GM21447 (cell line): ENCODE measurements at regions not wholly inside any gene's neighbourhood (a gene's known extent, or its start where the extent isn't known, plus 50 kb on each side); places are given as distances from the start of the nearest gene placed in this dataset.
"Not testable (repeated sequence)": the region's sequence is repeated elsewhere in the genome, so short reads cannot be mapped to it uniquely, and the experiment has no call there.

Experiments used
- ATAC-seq: cut with Tn5 transposase; IDR thresholded peaks from one replicate; pipeline ENCODE4 v1.9.1; 2021; ENCODE audit not compliant: unreplicated experiment

DNA sequence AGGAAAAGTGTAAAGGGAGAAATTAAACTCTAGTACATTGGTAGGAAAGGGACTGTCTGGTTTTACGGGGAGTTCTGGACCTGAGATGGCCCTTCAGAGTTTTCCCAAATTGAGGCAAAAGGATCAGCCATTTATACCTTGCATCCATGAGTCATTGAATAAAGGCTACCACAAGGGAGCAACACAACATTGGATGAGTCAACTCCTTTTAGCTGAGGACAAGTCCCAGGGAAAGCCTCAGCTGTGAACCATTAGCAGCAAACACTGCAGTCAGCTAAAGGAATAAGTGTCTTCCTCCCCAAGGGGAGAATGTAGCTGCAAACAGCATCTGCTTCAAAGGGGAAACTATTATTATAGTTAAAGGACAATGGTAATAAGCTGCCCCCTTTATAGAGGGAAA is 468.7 kb upstream of the ID4 start:
- no peak for ATAC-seq

DNA sequence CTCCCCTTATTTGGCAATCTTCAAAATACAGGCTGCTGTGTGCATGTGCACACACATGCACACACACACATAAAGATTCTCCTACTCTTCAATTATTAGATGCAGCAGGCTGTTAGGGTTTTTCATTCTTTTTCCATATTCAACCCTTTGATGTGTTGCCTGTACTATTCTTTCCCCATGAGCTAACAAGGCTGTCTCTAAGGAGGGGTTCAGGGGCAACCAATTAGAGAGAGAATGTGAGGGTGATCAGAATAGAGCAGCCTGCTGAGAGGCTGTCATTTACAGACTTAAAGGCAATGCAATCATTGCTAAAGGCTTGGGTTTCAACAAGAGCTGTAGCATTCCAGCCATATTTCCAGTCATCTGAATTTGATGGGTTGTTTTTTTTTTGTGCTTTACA is 467.4 kb upstream of the ID4 start:
- no peak for ATAC-seq

DNA sequence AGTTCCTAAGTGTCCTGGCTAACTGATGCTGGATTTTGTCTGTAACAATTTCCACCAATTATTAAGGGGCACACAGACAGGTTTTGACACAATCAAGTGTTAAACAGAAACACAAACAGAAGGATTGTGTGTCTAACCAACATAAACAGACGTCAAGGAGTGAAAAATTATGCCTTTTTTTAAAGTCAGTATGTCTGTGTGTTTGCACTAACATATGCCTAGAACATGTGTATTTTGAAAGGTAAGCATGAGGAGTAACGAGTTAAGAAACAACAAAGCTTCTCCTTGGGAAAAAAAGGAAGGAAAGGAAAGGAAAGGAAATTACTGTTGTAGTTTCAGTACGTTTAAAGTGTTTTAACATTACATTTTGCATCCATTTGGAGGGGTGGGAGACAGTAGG is 466.3 kb upstream of the ID4 start:
- no peak for ATAC-seq

DNA sequence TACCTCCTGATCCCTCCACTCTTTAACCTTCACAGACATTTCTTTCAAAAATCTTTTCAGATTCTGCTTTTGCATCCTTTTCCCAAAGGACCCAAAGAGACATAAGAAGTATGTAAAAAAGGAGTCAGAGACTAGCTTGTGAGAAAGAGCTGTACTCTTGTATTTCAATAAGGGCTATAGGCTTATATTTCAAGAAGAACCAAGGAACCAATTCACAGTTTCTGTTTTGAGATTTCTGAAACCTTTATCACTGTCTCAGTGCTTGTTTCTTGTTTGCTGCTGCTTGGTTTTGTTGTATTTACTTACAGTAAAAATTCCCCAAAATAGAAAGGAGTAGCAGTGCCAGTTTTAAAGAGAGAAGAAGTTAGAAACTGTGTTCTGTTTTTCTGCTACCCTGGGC is 461.6 kb upstream of the ID4 start:
- no peak for ATAC-seq

DNA sequence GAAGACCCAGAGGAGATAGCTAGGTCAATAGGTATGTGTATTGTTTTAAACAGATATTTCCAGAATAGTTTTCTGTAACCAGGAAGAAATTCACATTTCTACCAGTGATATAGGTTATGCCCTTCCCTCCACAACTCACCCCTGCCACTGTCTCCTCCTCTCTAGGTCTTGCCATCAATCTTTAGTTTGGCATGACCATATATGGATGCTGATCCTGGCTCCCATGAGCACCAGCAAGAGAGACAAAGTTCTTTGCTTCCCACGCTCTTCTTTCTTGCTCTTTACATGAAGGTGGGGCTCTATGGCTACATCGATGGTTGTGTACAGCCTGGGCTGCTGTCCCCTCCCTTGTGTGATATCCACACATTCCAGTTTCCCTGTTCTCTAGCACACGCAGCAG is 459.4 kb upstream of the ID4 start:
- no peak for ATAC-seq

DNA sequence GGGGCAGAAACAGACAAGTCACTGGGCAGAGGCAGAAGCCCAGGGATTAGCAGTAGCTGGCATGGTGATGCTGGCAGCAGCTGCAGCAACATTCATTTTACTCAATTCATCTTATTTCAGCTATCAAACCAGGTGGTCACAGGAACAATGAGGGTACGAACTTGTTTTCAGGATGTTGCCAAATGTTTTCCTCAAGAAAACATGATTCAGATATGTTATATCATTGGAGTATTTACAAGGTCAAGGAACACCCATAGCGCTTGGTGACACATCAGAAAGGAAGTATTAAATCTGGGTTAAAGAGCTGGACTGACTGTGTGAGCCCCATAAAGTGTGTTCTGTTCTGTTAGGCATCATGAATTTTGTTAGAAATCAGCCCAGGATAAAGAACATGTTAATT is 456.9 kb upstream of the ID4 start:
- ATAC-seq, result no peak

DNA sequence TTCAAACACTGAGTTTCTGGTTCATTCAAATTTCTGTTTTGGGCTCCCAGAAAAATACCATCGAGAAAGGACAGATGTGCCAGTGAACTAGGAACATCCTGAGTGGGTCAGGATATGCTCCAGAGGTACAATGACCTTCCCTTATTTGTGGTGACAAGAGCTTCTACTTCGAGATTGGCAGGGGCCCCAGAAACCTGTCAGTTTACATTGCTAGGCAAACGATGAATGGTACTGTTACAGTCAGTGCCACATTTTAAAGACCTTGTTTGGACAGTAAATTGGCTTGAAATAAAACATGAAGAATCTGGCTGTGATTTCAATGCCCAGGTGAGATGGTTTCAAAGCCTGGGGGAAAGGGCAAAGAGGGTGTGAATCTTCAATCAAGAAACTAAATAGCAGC is 454.5 kb upstream of the ID4 start:
- ATAC-seq, result no peak

DNA sequence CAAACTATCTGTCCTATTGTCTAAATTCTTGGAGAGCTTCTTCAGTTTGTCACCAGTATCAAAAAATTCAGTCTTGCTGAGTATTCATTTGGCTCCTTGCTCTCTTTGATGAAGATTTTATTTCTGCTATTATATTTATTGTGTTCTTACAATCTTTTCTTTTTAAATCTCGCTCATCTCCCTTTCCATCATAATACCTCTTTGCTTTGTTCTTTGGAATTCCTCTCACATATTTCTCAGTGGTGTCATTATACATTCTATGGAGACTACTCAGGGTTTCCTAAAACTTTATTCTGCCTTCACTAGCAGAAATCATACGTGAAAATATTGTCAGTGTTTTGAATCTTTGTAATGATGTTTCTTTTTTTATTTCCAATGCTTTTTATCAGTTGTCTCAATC is 445.2 kb upstream of the ID4 start:
- ATAC-seq, result no peak

DNA sequence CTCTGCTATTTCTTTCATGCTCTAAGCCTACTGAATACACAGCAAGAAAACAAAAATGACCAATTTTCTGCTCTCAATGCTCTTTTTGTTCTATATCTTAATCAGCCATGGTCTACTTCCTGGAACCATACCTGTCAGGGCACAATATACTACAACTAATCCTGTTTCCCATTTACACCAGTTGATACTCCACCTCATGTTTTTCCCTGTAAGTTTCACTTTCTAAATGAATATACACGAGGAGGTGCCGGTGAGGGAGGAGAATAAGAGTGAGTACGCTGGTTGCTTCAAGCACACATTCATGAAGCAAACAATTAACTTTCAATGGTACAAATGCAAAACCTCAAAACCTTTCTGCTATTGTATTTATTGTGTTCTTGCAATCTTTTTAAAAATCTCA is 443.1 kb upstream of the ID4 start:
- ATAC-seq, result no peak

DNA sequence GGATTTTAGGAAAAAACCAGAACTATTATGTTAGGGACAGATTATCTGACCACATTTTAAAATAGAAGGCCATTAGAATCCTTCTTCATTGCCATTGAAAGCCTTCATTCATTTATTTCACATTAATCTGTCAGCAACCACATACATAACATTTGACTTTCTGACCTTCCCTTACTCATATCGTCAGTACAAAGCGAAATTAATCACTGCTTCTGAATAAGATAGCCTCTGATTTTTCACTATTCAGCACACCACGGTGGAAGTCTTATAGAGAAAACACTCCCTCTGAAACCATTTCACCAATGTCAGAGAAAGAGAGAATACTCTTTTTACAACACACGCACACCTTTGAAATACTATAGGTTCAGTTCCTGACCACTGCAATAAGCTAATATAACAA is 442.5 kb upstream of the ID4 start:
- ATAC-seq, result no peak

DNA sequence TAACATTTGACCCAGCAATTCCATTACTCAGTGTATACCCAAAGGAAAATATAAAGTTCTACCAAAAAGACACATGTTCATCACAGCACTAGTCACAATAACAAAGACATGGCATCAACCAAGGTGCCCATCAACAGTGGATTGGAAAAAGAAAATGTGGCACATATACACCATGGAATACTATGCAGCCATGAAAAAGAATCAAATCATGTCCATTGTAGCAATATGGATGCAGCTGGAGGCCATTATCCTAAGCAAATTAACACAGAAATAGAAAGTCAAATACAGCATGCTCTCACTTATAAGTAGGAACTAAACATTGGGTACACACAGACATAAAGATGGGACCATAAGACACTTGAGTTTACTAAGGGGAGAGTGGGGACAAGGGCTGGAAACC is 441.9 kb upstream of the ID4 start:
- ATAC-seq, result no peak

DNA sequence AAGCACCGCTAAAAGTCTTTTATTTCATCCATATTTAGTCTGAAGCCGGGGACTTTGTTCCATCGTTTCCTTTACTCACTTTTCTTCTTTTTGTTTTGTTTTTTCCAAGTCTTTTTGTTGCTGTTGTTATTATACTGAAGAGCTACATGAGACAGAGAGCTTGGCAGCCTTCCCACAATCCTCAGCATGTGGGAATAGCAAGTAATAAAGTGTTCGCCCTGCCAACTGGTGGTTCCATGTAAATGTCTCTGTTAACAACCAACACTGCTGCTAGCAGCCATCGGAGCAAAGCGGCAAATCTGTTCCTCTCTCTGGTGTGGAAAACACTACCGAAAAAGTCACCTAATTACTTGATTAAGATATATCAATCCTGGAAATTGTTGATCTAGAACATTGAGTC is 437.8 kb upstream of the ID4 start:
- no peak for ATAC-seq

DNA sequence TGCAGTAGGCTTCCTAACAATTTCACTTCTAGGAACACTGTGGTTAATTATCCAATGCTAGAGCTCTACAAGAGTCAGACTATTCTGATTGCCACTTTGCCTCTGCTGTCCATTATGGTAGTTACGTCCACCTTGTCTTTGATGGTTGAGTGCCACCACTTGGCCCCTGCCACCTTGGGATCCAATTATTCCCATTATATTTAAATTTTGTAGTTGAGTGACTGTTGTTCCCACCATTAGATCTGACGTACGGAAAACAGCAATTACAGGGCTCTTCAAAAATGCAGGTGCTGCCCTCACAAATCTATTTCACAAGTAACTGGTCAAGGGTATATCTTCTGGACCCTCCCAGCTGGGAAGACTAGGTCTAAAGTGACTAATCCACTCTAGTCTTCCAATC is 432.3 kb upstream of the ID4 start:
- not testable (repeated sequence) for ATAC-seq

DNA sequence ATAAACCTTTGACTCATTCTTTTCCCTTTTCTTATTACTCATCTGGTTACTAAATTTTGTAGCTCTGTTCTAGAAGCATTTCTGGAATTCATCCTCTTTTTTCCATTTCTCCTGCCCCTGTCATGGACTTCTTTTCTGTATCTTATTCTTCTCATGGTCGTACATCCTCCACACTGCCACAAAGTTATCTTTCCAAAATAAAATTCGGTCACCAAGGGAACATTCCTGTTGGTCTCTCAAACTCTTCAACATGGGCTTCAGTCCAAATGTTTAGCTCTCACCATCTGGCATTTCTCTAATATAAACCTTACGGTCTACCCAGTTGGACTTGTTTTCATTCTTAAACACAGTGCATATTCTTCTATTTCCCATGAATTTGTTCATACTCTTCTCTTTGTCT is 428.8 kb upstream of the ID4 start:
- ATAC-seq, result no peak

DNA sequence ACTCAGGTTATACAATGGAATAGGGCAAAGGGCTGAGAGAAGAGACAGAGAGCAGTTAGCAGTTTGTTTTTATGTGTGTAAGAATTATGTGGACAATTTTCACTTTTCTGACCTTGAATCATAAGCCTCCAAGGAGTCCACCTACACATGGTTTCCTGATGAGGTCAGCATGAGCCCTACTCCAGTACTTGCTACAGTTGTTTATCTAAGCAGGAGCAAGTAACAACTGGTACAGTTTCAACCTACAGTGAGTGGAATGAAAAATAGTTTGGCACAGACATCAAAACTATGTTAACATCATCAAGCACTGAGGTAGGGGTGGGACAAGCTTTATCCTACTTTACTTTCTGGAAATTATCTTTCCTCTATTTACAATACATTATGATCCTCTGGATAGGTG is 426.7 kb upstream of the ID4 start:
- no peak for ATAC-seq

DNA sequence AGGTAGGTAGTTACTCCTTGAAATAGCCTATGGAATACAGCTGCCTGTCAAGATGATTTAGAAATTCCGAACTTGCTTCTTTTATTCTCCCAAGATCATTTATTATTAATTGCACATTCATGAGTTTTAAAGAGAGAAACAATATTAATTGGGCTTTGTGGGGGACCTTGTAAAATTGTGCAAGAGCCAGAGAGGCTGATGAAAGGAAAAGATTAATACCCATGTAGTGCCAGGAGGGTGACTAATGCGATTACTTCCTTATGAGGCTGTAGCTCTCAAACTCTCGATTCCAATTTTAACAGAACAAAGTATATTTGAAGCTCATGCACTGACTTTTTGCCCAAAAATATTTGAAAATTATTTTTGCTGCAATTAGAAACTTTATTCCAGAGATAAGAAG is 423.8 kb upstream of the ID4 start:
- ATAC-seq, result no peak

DNA sequence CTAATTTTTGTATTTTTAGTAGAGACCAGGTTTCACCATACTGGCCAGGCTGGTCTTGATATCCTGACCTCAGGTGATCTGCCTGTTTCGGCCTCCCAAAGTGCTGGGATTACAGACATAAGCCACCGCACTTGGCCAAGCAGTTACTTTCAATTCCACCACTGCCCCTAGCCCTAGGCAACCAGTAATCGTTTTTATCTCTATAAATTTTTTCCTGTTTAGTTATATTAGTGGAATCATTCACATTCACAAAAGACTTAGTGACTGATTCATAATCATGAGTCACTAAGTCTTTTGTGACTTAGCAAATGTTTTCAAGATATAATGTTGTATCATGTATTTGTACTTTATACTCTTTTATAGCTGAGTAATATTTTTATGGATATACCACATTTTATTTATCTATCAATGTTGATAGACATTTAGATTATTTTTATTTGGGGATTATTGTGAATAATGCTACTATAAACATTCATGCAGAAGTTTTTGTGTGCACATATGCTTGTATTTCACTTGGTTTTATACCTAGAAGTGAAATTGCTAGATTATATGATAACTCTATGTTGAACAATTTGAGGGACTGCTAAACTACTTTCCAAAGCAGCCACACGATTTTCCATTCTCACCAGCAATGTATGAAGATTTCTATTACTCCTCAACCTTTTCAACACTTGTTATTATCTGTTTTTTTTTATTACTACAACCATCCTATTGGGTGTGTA is 421.4 kb upstream of the ID4 start:
- no peak for ATAC-seq

DNA sequence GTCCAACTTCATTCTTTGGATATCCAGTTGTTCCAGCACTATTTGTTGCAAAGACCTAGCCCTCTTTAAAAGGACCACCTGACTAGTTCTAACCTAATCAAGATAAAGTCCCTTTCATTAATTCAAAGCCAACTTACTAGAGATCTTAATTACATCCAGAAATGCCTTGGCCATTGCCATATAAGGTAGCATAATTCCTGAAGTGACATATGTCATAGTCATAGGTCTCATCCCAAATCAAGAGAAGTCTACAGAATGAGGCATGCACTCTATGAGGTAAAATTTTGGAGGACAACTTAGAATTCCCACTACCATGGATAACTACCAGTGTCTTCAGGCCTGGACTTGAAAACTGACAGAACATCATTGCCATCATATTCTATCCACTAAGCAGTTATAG is 420.4 kb upstream of the ID4 start:
- ATAC-seq, result no peak

DNA sequence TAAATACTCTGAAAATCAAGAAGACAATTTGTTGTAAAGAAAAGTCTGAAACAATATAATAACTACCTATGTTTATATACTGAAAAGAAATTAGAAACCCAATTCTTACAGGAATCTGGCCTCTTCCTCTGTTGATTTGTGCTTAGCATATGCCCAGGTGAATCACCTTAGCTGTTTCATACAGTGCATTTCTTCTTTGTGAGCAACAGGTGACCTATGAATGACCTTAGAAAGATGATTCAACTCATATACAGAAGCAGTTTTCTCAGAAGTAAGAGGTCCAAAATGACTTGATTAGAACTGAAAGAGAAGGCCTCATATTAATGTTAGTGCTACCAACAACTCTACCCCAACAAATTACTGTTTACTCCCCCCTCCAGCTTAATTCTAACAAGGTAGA is 419.5 kb upstream of the ID4 start:
- ATAC-seq, result no peak

DNA sequence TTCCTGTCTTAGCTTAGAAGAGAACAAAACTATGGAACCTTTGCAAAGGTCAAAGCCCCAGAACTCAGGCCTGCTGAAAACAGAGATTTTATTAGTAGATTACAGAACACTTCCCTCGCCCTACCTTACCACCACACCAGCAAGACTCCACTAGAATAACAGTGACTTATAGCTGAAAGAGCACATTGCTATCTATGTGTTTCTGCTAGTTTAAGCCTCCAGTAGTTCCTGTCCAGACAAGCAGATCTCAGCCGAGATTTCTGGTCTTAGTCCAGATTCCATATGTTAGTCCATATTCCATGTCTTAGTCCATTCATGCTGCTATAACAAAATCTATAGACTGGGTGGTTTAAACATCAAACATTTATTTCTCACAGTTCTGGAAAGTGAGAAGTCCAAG is 412.3 kb upstream of the ID4 start:
- no peak for ATAC-seq

DNA sequence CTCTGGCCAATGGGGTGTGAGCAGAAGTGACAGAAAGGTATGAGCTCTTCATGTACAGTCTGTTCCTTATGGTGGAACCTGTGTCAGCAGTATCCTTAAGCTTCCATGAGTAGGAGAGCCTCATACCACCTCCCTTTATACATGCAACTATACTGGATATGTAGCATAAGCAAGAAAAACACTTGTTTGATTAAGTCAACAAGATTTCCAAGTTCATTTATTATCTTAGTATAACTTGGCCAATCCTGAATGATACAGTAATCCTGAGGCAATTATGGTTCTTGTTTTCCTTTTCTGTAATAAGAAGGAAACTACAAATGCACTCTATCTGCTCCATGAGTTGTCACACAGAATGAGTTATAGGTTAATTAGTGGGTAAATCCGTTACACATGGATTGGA is 409.6 kb upstream of the ID4 start:
- no peak for ATAC-seq

DNA sequence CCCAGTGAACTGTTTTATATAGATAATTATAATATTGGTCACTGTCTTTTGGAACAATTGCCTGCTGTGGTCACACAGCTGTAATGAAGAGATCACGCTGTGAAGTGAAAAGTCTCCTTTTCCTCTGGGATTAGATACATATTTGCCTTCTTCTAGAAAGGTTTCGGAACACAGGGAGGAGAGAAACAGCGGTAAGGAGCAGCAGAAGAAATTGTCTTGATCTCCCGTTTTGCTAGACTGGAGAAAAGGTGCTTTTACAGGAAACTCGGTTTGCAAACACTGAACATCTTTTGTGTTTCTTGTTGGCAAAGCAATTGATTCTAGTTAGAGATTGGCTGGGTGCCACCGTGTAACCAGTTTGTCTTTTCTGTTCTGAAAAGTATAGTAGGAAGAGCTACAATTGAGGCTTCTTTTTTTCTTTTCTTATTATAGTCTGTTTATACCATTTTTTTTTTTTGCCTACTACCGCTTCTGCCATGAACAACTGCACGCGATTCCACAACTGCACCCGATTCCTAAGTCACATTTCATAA is 404.1 kb upstream of the ID4 start:
- no peak for ATAC-seq

DNA sequence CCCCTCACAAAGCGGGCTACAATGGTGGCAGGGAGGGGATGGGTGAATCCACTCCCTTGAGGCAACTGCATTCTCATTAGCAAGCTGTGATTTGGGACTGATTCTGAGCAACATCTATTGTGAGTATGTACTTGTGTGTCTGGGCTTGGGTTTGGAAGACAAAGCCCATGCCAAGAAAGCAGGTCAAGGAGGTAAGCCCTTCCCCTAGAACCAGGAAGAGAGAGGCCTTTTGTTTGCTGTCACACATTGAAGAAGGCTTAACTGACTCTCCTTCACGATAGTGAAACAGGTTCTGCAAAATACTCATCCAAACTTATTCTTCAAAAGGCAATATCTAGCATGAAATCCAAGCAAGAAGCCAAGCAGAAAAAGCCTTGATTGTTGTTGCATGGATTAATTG is 403.1 kb upstream of the ID4 start:
- ATAC-seq, result no peak
